NCI-H187 treated with DMSO at 0.1 percent for 48 hours (cell line): ENCODE measurements at regions not wholly inside any gene's neighbourhood (a gene's known extent, or its start where the extent isn't known, plus 50 kb on each side); places are given as distances from the start of the nearest gene placed in this dataset.
A peak's percentile ranks its signal among the peaks of the same experiment; 100 is the strongest.

ENCODE experiments used
- DNase-seq: peaks from one replicate; lab custom pipeline; 2025; lab: John Stamatoyannopoulos, UW

DNA sequence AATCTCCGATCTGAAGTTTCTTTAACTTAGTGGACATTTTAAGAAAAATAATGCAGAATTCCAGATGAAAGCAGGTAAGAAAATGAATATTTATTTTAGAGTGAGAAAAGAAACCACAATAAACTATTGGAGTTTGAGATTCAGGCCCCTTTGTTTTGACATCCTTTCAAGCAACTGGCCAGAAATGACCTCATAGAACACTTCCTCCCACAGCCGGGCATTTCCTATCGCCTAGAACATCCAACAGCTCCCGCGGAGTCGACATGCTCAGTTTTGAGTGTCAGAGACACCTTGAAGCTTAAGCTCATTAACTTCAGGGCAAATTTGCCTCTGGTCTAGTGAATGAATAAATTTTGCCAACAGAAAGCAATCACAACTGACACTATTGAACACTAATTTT is 369.2 kb downstream of the TLE4 start:
- DNase-seq = no peak

DNA sequence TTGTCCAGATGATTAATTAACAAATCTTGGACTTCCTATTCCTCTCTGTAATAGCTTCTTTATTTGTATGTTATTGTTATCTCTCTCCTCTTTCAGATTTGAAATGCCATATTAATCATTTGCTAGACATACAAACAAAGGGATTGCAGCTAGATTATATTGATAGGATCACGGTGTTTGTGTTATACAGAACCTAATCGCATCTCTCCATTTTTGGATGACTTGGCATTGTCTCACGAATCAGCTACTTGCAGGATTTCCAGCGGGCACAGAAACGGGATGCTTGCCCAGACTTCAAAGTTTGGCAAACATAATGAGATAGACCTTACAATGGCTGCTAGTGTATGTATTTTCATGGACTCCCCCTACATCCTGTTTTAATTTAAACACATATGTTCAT is 368.1 kb downstream of the TLE4 start:
- no peak for DNase-seq

DNA sequence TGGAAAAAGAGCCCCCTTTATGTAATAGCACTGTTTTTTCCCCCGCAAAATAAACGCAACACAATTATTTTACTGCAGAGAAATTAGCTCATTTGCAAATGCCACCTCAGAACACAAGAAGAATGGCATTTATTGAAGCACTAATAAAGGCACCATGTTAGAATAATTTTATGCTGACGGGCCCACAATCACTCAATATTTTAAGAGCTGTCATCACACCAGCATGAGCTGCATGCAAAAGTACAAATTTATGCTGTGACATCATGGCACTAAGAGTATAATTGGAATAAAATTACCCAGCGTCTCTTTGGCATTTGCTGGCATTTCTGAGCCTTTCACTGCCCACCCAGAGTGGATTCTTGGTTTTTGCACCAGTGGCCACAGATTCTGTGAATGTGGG is 364.6 kb downstream of the TLE4 start:
- DNase-seq = no peak

- DNase-seq = no peak
Measured at GRCh38 chr9:79929285-79929684, 357.5 kb downstream of the TLE4 start.

DNA sequence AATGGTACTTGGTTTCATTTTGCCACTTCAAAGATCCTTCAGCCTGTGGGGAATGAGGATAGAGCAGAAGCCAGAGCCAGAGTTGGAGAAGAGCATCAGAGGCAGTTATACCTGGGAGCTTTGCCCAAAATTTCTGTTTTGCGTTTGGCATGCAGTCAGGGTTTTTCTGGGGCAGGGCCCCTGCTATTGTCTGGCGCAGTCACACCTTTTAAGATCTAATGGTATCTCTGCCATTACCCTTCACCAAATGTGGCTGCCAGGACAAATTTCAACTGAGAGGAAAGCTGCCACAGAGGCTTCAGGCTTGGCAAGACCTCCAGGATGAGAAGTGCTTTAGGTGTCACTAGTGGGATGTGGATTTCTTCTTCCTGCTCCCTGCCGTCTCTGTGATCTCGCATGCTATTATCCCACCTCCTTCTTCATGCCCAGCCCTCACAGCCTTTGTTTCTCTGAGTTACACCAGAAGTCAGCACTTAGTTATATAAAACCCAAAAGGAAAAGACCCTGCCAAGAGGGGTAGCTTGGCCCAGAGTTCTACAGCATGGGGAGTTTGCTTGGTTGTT is 357.0 kb downstream of the TLE4 start:
- no peak for DNase-seq

GRCh38 chr9:79925326-79925725 is 353.6 kb downstream of the TLE4 start:
- no peak for DNase-seq

DNA sequence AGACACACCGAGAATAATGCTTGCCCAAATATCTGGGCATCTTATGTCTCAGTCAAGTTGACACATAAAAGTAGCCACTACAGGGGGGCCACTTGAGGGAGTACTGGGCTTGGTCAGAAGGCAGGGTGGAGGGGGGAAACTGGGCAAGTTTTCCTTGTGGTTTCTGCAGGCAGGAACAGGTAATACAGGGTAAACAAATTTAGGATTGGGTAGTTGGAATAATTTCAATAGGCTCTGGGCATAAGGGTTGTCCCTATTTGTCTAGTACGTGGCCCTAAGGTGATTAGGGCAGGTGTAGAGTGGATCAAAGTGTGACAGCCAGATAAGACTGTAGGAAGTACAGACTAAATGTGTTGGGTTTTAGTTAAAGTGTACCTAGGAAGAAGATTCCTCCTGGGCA is 353.1 kb downstream of the TLE4 start:
- no peak for DNase-seq

DNA sequence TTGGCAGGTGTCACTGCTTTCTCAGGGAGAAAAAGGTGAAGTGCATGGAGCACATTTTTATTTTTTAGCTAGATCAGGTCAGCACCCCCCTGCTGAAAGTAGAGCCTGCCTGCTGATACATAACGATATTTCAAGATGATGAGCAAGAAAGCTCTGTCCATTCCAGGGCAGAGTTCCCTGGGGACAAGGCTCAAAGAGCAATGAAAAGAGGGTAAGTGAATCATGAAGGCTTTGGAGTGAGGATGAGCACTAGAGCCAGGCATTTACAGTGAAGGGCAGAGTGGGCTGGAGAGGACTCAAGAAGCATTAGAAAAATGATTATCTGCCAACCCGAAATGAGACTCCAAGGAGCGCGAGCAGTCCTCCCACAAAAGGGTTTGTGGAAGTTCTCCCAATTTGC is 345.7 kb downstream of the TLE4 start:
- DNase-seq = peak; percentile 19

- no peak for DNase-seq
Measured at GRCh38 chr9:79913867-79914266, 342.1 kb downstream of the TLE4 start.

GRCh38 chr9:79912318-79913070 is 340.7 kb downstream of the TLE4 start:
- no peak for DNase-seq

DNA sequence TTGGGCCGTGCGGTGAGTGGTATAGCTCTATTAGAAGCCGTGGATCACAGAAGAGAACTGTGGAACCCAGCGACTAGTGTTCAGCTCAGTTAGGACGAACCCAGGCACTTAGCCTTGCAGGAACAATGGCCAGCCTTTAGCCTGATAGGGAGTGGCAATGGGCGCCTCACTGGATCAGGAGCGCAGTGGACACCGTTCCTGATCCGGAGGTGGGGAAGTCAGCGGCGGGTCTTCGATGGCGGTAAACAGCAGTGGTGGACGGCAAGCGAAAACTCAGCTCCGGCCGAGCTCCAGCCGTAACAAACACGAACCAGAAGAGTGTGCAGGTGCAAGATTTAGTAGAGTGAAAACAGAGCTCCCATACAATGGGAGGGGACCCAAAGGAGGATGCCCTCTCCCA is 340.0 kb downstream of the TLE4 start:
- no peak for DNase-seq

DNA sequence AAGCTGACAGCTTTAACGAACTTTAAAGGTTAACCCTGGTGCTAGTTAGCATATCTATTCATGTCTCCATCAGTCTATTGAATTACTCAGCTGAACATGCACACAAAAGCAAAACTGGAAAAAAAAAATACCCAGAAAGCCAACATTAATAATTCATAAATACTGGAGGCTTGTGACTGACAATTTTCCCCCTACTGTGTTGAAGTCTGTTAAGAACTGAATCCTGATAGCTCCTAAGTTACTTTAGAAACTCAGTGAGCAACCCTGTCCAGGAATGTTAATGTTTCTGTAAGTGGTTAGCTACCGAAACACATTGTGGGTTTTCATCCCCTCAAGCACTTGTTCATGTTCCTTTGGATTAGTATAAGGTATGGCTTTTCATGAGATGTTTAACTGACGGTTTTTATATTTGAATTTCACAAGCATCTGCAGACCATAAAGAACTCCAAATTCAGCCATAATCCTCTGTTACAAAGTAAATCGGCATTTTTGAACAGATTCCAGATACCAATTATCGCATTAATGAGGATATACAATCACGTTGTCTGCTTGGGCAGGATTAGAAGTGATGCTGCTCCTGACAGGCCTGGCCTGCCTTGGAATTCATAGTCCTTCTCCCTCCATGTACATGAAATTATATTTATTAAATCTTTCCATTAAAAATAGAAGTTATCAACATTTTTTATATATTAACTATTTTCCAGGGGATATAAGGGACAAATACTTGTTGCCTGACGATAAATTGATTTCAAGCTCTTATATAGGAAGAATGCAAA is 331.2 kb downstream of the TLE4 start:
- no peak for DNase-seq

- no peak for DNase-seq
Measured at GRCh38 chr9:79900754-79901153, 329.0 kb downstream of the TLE4 start.

DNA sequence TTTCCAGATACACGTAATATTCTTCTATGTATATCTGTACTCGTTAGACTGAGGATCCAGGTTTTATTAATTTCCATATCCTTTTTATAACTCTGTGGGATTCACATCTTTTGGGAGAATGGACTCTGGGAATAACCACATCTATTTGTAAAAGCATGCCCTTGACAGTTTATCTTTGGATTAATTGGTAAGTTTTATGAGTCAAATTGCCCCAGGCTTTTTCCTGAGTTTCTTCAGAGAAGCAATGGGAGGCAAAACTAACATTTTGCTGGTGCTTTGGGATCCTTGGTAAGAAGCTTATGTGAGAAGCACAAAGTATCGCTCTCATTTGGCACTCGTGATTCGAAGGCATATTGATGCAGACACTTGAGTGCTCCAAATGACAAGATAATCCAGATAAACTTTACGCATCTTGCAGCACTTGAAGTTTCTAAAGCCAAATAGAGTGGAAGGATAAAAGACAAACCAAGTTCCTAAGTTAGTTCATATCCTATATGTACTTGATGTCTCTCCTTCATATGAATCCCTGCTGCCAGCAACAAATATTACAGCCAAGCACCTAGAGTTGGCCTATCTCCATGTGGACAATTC is 324.7 kb downstream of the TLE4 start:
- DNase-seq = no peak

DNA sequence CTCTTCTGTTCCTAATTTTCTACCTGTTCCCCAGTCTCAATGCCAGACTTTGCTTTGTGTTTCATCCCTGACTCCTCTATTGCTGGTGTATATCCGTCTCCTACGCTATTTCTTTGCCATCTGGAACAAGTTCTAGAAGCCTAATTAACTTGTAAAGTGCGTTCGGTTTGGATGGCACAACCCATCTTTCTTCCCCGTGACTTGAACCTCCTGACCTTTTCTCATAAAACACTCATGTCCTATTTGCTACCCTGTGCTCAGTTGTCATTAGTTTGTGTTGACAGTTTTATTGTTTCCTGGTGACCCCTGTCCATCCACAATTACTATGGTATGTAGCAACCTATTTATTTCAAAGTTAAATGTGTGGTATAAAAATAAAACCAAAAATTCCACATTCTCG is 323.5 kb downstream of the TLE4 start:
- DNase-seq = no peak

- DNase-seq = no peak
Measured at GRCh38 chr9:79889369-79889768, 317.6 kb downstream of the TLE4 start.

DNA sequence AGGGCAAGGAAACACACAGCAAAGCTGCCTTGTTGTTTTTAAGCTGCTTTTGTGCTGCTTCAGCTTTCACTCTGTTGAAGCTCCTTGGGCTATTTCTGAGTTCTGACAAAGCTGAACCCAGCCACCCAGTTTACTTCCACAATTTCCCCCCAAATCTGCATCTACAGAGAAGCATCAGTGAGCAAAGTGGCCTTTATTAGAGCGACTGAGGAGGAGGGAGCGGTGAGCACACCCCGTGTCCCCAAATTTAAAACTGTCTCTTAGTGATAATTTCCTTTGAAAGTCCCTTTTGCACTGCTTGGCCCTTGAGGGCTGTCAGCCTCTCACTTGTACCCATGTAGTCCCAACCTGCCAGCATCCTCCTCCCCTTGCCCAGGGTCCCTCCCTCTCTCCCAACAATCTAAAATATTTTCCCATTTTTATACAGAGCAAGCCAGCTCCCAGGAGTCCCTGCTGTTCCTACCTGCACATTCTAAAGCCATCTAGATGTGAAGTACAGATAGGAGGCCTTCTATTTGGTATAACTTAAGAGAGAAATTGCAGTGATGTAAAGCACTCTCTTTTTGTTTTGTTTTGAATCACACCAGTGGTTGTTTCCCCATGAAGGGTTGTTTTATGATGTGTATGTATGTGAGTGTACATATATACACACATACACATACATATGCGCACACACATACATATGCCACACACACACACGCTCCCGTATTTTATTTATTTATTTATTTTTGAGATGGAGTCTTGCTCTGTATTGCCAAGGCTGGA is 313.5 kb downstream of the TLE4 start:
- no peak for DNase-seq

GRCh38 chr9:79884546-79884945 is 312.8 kb downstream of the TLE4 start:
- DNase-seq = no peak

DNA sequence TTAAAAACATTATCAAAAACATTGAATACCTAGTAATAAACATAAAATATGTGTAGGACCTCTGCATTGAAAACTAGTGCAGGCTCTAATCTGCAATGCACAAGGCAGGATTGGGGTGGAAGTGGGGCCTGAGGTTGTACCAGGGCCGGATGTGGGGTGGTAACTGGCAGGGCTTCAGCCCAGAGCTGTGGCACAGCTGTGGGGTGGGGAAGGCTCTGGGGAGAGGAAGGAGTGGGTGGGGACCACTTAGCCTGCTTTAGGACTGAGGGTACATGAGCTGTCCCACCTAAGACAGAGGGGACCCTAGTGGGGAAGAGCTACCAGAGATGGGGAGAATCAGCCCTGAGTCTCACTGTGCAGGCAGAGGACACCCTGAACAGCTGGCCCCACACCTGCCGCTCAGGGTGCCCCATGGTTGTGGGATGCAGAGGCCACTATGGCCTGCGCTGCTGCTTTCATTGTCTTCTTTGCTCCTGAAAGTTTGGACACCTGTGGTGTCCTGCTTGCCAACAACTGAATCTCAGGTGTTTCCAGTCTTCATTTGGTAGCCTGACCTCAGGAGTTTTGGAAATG is 311.4 kb downstream of the TLE4 start:
- no peak for DNase-seq

DNA sequence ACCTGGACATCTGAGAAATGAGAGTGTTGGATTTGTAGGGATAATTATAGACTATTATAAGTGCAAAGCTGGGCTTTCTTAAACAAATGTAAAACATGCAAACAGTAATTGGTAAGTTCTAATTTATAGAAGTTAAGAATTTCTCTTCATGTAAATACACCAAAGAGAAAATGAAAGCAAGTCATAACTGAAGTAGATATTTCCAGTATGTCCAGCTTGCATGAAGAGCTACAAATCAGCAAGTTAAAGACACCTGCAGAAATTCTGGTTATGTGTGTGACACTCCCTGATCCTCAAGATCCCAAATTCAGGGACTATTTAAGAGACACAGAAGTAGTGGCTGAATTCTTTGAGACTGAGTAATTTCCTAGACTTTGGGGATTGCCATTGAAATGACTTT is 308.9 kb downstream of the TLE4 start:
- no peak for DNase-seq

GRCh38 chr9:79877943-79878602 is 306.3 kb downstream of the TLE4 start:
- DNase-seq = no peak
